ENCODE measurements at regions not wholly inside any gene's neighbourhood (a gene's known extent, or its start where the extent isn't known, plus 50 kb on each side); places are given as distances from the start of the nearest gene placed in this dataset.

DNA sequence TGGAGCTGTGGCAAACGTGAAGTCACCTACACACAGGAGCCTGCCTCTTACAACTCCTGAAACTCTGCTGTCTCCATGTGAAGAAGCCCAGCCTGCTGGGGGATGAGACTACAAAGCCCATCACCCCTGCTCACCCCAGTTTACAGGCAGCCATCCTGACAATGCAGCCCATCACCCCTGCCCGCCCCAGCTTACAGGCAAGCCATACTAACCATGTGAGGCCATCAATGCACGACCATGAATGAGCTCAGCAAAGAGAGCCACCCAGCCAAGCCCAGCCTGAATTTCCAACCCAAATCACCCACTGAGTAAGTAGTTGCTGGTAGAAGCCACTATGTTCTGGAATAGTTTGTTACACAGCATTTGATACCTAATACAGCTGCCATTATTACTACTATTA, 185.4 kb upstream of the NSMCE3 start:
- TF ChIP-seq, protein P1, sequence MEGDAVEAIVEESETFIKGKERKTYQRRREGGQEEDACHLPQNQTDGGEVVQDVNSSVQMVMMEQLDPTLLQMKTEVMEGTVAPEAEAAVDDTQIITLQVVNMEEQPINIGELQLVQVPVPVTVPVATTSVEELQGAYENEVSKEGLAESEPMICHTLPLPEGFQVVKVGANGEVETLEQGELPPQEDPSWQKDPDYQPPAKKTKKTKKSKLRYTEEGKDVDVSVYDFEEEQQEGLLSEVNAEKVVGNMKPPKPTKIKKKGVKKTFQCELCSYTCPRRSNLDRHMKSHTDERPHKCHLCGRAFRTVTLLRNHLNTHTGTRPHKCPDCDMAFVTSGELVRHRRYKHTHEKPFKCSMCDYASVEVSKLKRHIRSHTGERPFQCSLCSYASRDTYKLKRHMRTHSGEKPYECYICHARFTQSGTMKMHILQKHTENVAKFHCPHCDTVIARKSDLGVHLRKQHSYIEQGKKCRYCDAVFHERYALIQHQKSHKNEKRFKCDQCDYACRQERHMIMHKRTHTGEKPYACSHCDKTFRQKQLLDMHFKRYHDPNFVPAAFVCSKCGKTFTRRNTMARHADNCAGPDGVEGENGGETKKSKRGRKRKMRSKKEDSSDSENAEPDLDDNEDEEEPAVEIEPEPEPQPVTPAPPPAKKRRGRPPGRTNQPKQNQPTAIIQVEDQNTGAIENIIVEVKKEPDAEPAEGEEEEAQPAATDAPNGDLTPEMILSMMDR (optimal IDR thresholded peaks at IDR 0.05 in 1 of 3, IDR thresholded peaks at IDR 0.05 in 1 of 3, conservative IDR thresholded peaks at IDR 0.05 in 1 of 3; ENCODE audit: extremely low read depth in 1 of 3, insufficient read depth in 2 of 3, low read length in 3 of 3) = no peak
- TF ChIP-seq EZH2 (IDR thresholded peaks at IDR 0.05; ENCODE audit: low read length) = no peak
